GM18511 (cell line): ENCODE measurements at regions not wholly inside any gene's neighbourhood (a gene's known extent, or its start where the extent isn't known, plus 50 kb on each side); places are given as distances from the start of the nearest gene placed in this dataset.
"Not testable (repeated sequence)": the region's sequence is repeated elsewhere in the genome, so short reads cannot be mapped to it uniquely, and the experiment has no call there.

ENCODE experiments used
- ATAC-seq: cut with Tn5 transposase; IDR thresholded peaks from one replicate; pipeline ENCODE4 v1.9.1; 2021; ENCODE audit warnings: mild to moderate bottlenecking, moderate library complexity; ENCODE audit not compliant: unreplicated experiment

GRCh38 chr3:43838009-43838758 is 147.4 kb downstream of the ABHD5 start:
- no peak for ATAC-seq

GRCh38 chr3:43838877-43839276 is 148.1 kb downstream of the ABHD5 start:
- ATAC-seq, result no peak

DNA sequence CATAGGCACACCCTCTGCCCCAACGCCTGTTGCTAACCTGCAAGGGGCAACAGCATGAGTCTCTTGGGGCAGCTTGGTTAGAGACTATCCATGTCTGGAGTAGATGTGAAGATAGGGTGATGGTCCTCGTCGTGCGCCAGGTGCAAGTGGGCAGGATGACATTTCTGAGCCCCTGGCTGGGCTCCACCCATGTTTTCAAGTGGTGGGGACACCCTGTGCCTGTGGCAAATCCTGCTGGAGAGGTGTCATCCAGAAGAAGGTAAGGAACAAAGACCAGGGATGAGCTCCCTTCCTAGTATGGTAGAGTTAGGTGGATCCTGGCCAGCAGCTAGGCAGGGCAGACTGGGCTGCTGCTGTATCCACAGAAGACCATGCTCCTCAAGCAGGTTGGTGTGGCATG is 152.6 kb downstream of the ABHD5 start:
- ATAC-seq, result no peak

GRCh38 chr3:43844757-43845156 is 154.0 kb downstream of the ABHD5 start:
- ATAC-seq, result no peak

GRCh38 chr3:43845553-43845952 is 154.8 kb downstream of the ABHD5 start:
- not testable (repeated sequence) for ATAC-seq

DNA sequence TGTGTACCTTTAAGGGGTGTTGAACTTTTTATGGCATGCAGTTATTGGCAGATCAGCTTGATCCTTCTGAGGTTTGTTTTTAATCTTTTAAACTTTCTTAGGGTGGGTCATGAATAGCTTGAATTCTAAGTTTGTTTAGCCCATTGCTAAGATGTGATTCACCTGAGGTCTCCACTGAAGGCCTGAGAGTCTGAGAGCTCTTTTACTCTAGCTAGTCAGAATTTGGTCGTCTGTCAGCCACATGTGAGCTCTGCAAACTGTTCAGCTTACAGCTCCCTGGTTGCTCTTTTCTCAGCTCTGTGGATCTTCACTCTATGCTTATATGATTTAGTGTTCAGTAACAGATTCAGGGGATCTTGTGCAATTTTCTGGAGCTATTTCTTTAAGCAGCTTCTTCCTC is 161.3 kb downstream of the ABHD5 start:
- no peak for ATAC-seq

DNA sequence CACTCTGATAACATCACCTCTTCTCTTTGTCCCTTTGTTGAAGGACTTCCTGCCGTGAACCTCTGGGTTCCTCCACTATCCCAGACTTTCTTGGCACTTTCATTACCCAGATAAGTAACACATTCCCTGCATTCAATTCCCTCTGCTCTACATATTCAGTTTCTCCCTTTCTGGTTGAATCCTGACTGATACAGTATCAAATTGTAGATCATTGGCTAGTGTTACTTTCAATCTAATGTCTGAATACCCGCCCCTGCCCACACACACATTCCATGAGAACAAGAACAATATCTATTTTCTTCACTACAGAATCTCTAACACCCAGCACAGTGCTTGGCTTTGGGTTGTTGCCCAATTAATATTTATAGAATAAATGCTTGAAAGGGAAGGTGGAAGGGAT is 163.5 kb downstream of the ABHD5 start:
- ATAC-seq, result no peak

GRCh38 chr3:43854916-43855315 is 164.2 kb downstream of the ABHD5 start:
- ATAC-seq, result no peak

GRCh38 chr3:43855674-43856299 is 165.0 kb downstream of the ABHD5 start:
- peak; percentile 61 for ATAC-seq

GRCh38 chr3:43856351-43856750 is 165.6 kb downstream of the ABHD5 start:
- ATAC-seq, result no peak

GRCh38 chr3:43856761-43857160 is 166.0 kb downstream of the ABHD5 start:
- ATAC-seq, result no peak

DNA sequence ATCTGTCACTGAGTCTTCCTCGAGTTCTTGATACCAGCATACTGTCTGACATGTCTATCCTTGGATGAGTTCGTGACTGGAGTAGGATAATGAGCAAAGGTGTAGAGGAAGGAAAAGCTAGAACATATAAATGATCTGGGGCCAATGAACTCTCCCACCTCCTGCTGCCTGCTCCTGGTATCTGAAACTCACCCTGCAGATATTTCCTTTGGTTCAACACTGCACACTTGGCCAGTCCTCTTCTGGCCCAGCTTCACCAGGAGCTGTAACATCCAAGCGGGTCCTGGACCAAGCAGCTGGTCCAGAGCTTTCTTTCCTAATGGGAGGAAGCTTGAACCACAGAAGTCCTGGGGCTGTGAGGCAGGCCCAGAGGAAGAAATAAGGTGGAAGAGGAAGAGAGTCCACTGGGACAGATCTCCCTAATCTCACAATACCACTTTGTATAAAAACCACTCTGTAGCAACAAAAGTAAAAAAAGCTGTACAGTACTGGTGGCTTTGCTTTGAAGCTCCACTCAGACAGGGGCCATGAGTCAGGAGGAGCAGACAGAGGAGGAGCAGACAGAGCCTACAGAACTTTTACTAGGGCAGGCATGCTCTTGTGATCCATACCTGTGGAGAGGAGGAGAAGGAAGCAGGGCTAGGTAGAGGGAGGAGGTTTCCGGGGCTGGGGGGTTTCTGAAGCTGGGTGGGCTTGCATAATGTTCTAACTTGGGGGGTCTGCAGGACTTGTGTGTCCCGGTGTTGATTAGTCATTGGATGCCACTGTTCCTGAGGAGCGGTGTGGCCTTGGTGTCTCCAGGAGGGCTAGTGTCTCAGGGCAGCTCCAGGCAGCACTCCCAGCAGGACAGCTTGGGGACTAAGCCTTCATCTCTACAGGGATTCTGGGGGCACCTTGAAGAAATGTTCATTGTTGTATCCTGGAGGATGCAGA is 166.9 kb downstream of the ABHD5 start:
- no peak for ATAC-seq

DNA sequence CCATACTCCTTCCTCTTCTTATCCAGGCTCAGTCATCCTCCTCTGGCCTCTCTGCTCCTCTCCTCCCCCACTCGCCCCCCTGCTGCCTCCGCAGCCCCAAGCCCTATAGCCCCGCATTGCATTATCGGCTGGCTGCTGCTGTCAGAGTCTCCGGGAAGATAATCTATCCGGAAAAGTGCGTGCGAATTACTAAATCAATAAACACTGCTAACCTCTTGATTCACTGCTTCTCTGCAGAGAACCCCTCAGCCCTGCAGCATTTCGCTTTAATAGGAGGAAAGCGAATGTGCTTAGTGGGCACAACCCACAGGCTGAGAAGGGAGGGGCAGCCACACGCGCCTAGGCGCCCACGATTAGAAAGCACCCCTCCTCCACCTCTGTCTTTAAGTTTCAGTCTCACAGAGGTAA is 167.6 kb downstream of the ABHD5 start:
- ATAC-seq, result no peak

- ATAC-seq, result no peak
Measured at GRCh38 chr3:43859766-43860165, 169.0 kb downstream of the ABHD5 start.

- ATAC-seq, result no peak
Measured at GRCh38 chr3:43861635-43862034, 170.9 kb downstream of the ABHD5 start.

GRCh38 chr3:43862470-43862869 is 171.7 kb downstream of the ABHD5 start:
- ATAC-seq, result no peak

DNA sequence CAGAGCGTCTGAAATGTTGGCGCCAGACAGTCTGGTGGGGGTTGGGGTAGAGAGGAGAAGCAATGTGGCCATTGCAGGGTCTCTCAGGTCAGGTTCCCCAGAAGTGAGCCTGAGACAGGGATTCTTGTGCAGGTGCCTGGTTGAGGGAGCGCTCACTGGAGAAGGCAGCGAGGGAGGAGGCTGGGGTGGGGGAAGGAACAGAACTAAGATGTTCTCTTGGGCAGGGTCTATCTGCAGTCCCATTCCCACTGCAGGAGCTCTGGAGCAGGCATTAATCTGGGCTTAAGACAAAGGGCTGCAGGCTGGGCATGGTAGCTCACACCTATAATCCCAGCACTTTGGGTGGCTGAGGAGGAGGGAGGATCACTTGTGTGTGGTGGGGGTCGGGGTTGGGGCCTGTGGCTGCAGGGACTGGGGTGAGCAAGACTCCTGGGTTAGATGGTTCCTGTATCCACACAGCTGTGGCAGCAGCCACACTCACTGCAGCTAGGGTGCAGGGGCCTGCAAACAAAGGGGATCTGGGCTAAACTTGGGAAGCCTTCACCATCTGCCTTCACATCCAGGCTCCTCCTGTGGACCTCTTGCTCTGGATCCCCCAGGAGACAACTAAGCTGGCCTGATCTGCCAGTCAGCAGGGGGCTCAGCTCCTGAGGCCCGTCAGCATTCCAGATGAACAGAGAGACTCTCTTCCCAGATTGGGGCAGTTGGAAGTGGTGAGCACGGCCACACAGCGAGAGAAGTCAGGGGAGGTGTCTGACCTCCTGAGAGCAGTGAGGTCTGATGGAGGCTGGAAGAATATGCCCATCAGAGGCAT is 172.5 kb downstream of the ABHD5 start:
- no peak for ATAC-seq

DNA sequence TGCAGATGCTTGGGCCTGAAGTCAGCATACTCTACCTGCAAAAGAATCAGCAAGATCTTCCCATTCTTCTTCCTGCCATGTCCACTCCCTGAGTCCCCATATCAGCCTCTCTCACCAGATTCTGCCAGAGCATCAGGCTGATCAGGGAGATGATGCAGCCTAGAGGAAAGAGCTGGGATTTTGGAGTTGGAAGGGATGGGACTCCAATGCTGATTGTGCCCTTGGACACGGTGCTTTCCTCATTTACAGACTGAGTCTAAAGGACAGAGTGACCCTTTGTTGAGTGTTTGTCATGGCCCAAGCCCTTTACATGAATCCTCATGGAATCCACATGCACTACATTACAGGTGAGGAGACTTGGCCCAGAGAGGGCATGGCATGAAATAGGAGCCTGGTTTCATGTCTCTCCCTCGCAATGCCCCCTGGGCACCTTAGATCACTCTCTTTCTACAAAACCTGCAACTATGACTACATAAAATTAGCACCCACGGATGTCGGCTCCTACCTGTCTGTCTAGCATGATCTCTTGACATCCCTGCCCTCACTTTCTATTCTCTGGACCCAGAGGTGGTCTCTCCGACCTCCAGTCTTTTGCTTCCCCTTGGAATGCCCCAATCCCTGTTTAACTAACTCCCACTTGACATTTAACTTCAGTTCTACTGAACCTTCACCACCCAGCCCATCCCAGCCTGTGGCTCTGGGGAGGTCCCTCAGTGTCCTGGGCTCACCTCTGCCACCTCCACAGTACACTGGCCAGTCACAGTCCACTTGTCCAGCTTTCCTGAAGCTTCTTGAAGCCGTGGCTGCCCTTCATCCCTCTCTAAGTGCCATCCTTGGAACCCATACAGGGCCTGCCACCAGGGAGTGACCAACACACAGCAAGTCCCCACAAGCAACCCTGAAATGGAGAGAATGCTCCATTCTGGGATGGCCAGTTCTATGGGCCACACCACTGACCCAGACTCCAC is 173.5 kb downstream of the ABHD5 start:
- no peak for ATAC-seq

DNA sequence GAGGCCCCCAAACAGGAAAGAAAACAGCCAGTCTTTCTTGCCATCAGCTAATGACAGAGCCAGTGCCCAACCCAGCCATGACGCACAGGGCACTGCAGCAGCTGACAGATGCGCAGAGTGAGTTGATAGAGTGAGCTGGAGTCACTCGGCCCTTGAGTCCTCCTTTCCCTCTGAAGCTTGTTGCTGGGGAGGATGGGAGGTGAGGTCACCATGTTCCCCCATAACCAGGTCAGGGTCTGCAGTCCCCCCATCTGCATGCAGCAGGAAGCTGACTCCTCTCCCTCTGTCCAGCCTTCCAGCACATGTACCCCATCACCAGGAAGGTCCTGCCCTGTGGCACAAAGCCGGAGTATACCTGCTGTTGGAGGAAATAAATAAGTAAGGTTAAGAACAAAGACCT is 174.6 kb downstream of the ABHD5 start:
- no peak for ATAC-seq
